Retinal pigment epithelial cell (primary cell): ENCODE measurements at regions not wholly inside any gene's neighbourhood (a gene's known extent, or its start where the extent isn't known, plus 50 kb on each side); places are given as distances from the start of the nearest gene placed in this dataset.

ENCODE experiments used
- DNase-seq: peaks from one replicate; pipeline ENCODE4 v3.0.0-alpha.2; 2010; ENCODE audit warnings: low read depth
- H3K4me3 ChIP-seq: 2 replicates; pipeline ENCODE4 v1.5.1; 2011; ENCODE audit warnings: mild to moderate bottlenecking, low read length, control low read depth, moderate library complexity
- TF ChIP-seq, protein P1 (sequence below): conservative IDR thresholded peaks from 2 replicates; pipeline ENCODE4 v1.5.1; 2011; ENCODE audit warnings: low read depth, low read length, control low read depth, inconsistent platforms

DNA sequence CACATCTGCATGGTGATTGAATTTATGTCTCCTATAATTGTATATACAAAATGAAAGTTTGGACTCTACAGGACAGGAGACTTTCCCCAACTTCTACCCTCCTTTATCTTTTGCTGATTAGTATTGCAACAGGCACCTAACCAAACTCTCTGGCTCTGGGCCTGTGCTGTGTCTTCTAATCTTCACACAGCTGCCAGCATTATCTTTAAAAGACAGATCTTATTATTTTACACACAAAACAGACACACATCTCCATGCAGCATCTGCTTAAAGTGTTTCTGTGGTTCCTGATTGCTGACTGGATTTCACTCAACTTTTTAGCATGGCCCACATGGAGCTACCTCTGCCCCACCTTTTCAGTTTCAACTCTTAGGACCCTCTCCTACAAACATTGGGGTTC lies 154.9 kb upstream of the PELI2 start:
- no peak overlapping the region for H3K4me3 ChIP-seq
- TF ChIP-seq, protein P1, sequence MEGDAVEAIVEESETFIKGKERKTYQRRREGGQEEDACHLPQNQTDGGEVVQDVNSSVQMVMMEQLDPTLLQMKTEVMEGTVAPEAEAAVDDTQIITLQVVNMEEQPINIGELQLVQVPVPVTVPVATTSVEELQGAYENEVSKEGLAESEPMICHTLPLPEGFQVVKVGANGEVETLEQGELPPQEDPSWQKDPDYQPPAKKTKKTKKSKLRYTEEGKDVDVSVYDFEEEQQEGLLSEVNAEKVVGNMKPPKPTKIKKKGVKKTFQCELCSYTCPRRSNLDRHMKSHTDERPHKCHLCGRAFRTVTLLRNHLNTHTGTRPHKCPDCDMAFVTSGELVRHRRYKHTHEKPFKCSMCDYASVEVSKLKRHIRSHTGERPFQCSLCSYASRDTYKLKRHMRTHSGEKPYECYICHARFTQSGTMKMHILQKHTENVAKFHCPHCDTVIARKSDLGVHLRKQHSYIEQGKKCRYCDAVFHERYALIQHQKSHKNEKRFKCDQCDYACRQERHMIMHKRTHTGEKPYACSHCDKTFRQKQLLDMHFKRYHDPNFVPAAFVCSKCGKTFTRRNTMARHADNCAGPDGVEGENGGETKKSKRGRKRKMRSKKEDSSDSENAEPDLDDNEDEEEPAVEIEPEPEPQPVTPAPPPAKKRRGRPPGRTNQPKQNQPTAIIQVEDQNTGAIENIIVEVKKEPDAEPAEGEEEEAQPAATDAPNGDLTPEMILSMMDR, result no peak
- DNase-seq, result no peak

DNA sequence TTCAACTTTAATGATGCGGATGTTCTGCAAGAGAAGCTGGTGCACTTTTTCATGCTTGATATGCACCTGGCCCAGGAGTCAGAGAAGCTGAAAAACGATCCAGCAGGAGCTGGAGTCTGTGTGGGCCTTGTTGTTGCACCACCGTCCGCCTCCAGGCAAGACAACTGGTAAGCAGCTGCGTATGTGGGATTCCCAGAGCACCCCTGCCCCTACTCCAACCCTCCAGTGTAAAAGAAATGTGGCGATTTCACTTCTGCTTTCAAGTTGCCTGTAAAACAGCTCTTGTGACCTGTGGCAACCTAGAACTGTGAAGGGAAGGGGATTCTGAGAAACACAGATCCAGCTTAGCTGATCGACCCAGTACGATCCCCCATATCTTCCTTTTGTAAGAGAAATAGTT lies 154.1 kb upstream of the PELI2 start:
- TF ChIP-seq, protein P1, result no peak
- no peak for DNase-seq
- H3K4me3 ChIP-seq, result no peak overlapping the region

DNA sequence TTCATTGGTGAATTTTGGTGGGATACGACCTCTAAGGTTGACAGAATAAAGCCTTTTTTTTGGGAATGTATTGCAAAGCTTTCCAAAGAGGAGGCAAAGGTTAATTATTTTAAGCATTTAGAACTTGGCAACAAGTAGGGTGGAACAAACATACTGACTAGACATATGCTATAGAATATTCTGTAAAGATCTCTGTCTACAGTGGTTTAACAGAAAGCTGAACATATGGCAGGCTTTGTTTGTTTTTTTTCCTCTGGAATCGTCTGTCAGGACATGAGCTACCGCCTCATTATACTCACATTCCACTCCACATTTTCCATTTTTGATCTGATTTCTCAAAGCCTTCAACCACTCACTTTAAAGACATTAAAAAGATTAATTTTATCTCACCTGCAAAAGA lies 153.4 kb upstream of the PELI2 start:
- no peak for DNase-seq
- TF ChIP-seq, protein P1, result no peak
- H3K4me3 ChIP-seq, result no peak overlapping the region

DNA sequence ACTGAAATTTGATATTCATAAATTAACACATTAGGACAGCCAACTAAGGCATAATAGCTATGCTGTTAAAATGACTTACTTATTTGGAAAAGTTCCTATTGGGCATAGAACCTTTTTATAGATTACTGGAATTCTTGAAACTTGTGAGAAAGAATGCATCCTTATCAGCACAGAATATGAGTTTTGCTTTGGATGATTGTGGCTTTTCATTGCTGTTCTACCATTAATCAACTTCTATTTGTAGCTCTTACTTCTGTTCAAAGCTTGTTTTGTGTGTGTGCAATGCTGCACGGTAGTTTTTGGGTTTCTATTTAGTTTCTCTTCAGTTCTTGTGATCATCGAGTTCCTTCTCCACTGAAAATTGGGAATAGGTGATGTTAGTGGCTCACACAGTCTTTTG lies 152.4 kb upstream of the PELI2 start:
- TF ChIP-seq, protein P1, result no peak
- no peak for DNase-seq
- H3K4me3 ChIP-seq, result no peak overlapping the region

DNA sequence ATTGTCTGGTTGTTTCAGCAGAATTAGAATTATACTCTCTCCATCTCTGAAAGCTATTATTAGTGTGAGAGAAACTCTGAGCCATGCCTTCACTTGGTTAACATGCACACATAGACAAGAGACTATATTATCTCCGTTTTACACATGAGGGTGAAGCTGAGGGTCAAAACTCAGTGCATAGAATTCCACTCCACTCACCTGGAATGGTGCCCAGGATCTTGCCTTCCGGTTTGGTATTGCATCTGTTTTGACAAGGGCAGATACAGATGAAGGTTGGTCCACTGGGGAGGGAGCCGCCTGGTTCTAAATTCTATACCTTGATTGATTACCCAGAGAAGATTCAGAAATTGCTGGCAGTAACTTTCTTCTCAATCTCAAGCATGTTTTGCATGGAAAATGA lies 149.5 kb upstream of the PELI2 start:
- DNase-seq, result no peak
- TF ChIP-seq, protein P1, result no peak
- no peak overlapping the region for H3K4me3 ChIP-seq

DNA sequence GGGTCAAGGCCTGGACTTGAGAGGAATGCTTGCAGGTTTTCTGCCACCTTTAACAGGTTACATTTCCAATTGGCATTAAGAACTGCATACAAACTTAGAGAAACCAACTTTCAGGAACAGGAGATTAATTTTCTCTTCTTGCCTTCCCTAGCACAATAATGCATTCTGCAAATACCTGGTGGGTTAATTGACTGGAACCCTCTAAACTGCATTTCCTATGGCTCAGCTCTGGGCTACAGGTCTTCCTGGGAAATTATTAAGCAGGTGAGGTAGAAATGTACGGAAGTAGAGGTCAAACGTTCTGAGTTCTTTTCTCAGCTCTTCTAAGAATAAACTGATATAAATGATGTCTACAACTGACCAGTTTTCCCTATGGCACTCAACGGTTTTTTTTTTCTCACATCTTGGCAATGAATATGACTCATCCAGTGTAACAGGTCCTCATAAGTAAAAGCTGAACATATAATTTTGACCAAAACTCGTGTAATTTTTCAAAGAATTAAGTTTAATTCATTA lies 144.9 kb upstream of the PELI2 start:
- no peak overlapping the region for H3K4me3 ChIP-seq
- TF ChIP-seq, protein P1, result no peak
- DNase-seq, result no peak

DNA sequence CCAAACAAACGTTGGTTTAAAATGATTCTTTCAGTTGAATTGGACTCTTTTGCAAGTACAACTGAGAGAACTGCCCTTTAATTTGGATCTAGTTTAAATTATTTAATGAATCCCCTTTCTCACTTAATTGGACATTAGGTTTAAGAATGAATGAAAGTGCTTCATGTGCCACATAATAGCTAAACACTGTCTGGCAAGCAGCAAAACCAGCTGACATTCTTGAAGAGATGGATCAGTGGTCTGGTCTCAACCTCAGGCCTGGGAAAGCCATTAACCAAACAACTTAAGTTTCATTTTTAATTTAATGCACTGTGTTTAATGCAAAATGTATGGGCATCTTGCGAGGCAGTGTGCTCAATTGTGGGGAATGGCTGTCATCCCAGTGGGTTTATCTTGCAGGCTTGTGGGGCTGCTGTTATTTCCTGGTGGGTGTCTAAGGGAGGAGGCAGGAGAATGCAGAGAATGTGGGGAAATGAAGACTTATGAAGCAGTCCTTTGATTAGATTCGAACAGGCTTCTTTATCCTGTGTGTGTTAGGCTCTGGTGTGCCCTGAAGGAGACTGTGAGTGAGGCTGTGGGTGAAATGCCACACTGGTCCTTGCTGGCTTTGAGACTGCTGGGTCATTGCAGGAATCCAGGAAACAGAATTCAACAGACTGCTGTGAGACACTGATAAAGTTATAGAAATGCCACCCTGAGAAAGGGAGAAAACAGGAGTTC lies 144.1 kb upstream of the PELI2 start:
- no peak overlapping the region for H3K4me3 ChIP-seq
- TF ChIP-seq, protein P1, result no peak
- DNase-seq, result no peak
